ENCODE measurements at regions not wholly inside any gene's neighbourhood (a gene's known extent, or its start where the extent isn't known, plus 50 kb on each side); places are given as distances from the start of the nearest gene placed in this dataset.

DNA sequence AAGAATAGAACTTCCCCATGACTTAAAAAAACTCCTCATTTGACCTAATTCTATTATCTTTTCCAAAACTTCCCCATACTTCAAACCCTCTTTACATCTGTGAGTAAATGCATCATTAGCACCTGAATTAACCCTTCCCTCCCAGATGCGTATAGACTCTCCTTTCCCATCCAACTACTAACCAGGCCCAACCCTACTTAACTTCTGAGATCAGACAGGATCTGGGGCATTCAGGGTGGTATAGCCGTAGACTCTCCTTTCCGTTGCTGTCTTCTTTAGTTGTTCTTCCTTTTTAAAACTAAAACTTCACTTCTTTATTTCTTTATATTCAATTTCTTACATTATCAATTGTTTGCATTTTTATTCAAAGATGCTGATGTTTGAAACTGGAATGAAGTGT, 165.2 kb downstream of the SLCO4C1 start:
- TF ChIP-seq POLR2AphosphoS5 (IDR thresholded peaks at IDR 0.05; ENCODE audit: low read depth, low read length) (no peak), POLR2A (IDR thresholded peaks at IDR 0.05; ENCODE audit: low read depth, low read length) (no peak), SPI1 (IDR thresholded peaks at IDR 0.05; ENCODE audit: low read depth, low read length) (no peak), TAF1 (IDR thresholded peaks at IDR 0.05; ENCODE audit: low read depth, low read length) (no peak), PAX5 (IDR thresholded peaks at IDR 0.05; ENCODE audit: insufficient read depth, low read length, severe bottlenecking) (no peak), POU2F2 (IDR thresholded peaks at IDR 0.05; ENCODE audit: low read depth, low read length) (no peak)
